H9 (cell line): ENCODE measurements at regions not wholly inside any gene's neighbourhood (a gene's known extent, or its start where the extent isn't known, plus 50 kb on each side); places are given as distances from the start of the nearest gene placed in this dataset.

Experiments
- DNase-seq: peaks from one replicate; pipeline ENCODE4 v3.0.0-alpha.2; 2017
- H2AFZ ChIP-seq: one replicate; pipeline ENCODE4 v1.6.1; 2013; ENCODE audit warnings: mild to moderate bottlenecking, low read length, control low read depth, moderate library complexity
- H2AK5ac ChIP-seq: 2 replicates; pipeline ENCODE4 v1.6.1; 2013; ENCODE audit warnings: low read length, control low read depth, mixed read lengths; ENCODE audit not compliant: insufficient read length
- H2BK120ac ChIP-seq: one replicate; pipeline ENCODE4 v1.6.1; 2013; ENCODE audit warnings: low read depth, mild to moderate bottlenecking, low read length, control low read depth, inconsistent platforms; ENCODE audit not compliant: poor library complexity, severe bottlenecking
- H2BK12ac ChIP-seq: 2 replicates; pipeline ENCODE4 v1.6.1; 2013; ENCODE audit warnings: low read length, control low read depth, mixed read lengths, low read depth; ENCODE audit not compliant: insufficient read length
- H2BK15ac ChIP-seq: 2 replicates; pipeline ENCODE4 v1.6.1; 2013; ENCODE audit warnings: low read depth, low read length, control low read depth
- H2BK20ac ChIP-seq: one replicate; pipeline ENCODE4 v1.6.1; 2013; ENCODE audit warnings: low read depth, mild to moderate bottlenecking, low read length, control low read depth, inconsistent platforms; ENCODE audit not compliant: poor library complexity, severe bottlenecking
- H2BK5ac ChIP-seq: 2 replicates; pipeline ENCODE4 v1.6.1; 2013; ENCODE audit warnings: low read length, control low read depth, mixed read lengths; ENCODE audit not compliant: insufficient read length
- H3K14ac ChIP-seq: 2 replicates; pipeline ENCODE4 v1.6.1; 2013; ENCODE audit warnings: low read length, control low read depth; ENCODE audit not compliant: insufficient read depth
- H3K18ac ChIP-seq: 2 replicates; pipeline ENCODE4 v1.6.1; 2013; ENCODE audit warnings: low read depth, mild to moderate bottlenecking, mixed read lengths, low read length, control low read depth; ENCODE audit not compliant: insufficient read length
- H3K23ac ChIP-seq: 2 replicates; pipeline ENCODE4 v1.6.1; 2013; ENCODE audit warnings: low read length, control low read depth, mixed read lengths, low read depth; ENCODE audit not compliant: insufficient read length
- H3K23me2 ChIP-seq: 2 replicates; pipeline ENCODE4 v1.6.1; 2013; ENCODE audit warnings: low read depth, mild to moderate bottlenecking, mixed read lengths, low read length, control low read depth; ENCODE audit not compliant: insufficient read length, poor library complexity, severe bottlenecking
- H3K27ac ChIP-seq: 2 replicates; pipeline ENCODE4 v1.5.1; 2013; ENCODE audit warnings: low read length, control low read depth, mixed read lengths, low read depth; ENCODE audit not compliant: insufficient read length
- H3K27me3 ChIP-seq: 2 replicates; pipeline ENCODE4 v1.6.1; 2013; ENCODE audit warnings: low read length, control low read depth, inconsistent platforms; ENCODE audit not compliant: insufficient read depth
- H3K4ac ChIP-seq: 2 replicates; pipeline ENCODE4 v1.6.1; 2013; ENCODE audit warnings: low read depth, mild to moderate bottlenecking, control low read depth, inconsistent platforms, low read length, moderate library complexity
- H3K4me1 ChIP-seq: 2 replicates; pipeline ENCODE4 v1.6.1; 2013; ENCODE audit warnings: low read length, control low read depth, inconsistent platforms; ENCODE audit not compliant: insufficient read depth
- H3K4me2 ChIP-seq: 2 replicates; pipeline ENCODE4 v1.6.1; 2013; ENCODE audit warnings: low read length, control low read depth, mixed read lengths; ENCODE audit not compliant: insufficient read length, insufficient read depth
- H3K56ac ChIP-seq: 2 replicates; pipeline ENCODE4 v1.6.1; 2013; ENCODE audit warnings: low read depth, mild to moderate bottlenecking, mixed read lengths, low read length, control low read depth; ENCODE audit not compliant: insufficient read length
- H3K79me1 ChIP-seq: 2 replicates; pipeline ENCODE4 v1.6.1; 2013; ENCODE audit warnings: low read depth, mild to moderate bottlenecking, moderate library complexity, low read length, control low read depth, inconsistent platforms; ENCODE audit not compliant: insufficient read depth, poor library complexity, severe bottlenecking
- H3K79me2 ChIP-seq: 2 replicates; pipeline ENCODE4 v1.6.1; 2013; ENCODE audit warnings: low read length, control low read depth, inconsistent platforms; ENCODE audit not compliant: insufficient read depth
- H3K9ac ChIP-seq: 2 replicates; pipeline ENCODE4 v1.6.1; 2013; ENCODE audit warnings: low read length, control low read depth, mixed read lengths; ENCODE audit not compliant: insufficient read length; ENCODE audit errors: extremely low read depth
- H3K9me3 ChIP-seq: one replicate; pipeline ENCODE4 v1.6.1; 2013; ENCODE audit warnings: low read depth, low read length, inconsistent platforms; ENCODE audit not compliant: control insufficient read depth
- H3T11ph ChIP-seq: one replicate; pipeline ENCODE4 v1.6.1; 2013; ENCODE audit warnings: mild to moderate bottlenecking, low read length, control low read depth, inconsistent platforms
- H4K20me1 ChIP-seq: one replicate; pipeline ENCODE4 v1.6.1; 2013; ENCODE audit not compliant: control insufficient read depth, insufficient read length, insufficient read depth
- H4K5ac ChIP-seq: 2 replicates; pipeline ENCODE4 v1.6.1; 2013; ENCODE audit warnings: low read depth, mild to moderate bottlenecking, mixed read lengths, low read length, control low read depth; ENCODE audit not compliant: insufficient read length
- H4K8ac ChIP-seq: replicated peaks from 2 replicates; pipeline ENCODE4 v1.6.1; 2013; ENCODE audit warnings: low read length, control low read depth, mixed read lengths, low read depth; ENCODE audit not compliant: insufficient read length
- H4K91ac ChIP-seq: 2 replicates; pipeline ENCODE4 v1.6.1; 2013; ENCODE audit warnings: low read depth, mild to moderate bottlenecking, moderate library complexity, mixed read lengths, low read length, control low read depth; ENCODE audit not compliant: insufficient read length
- H3K27ac Mint-ChIP-seq, 3 experiments: 2 replicates in 2 of 3; 3 replicates in 1 of 3; pipeline ENCODE4 v1.8.0; 2020 to 2021; ENCODE audit warnings: mixed read lengths in 3 of 3, mild to moderate bottlenecking in 1 of 3, moderate library complexity in 1 of 3
- H3K27me3 Mint-ChIP-seq: 2 replicates; pipeline ENCODE4 v1.8.0; 2021; ENCODE audit warnings: low read depth, mild to moderate bottlenecking, moderate library complexity, mixed read lengths
- H3K36me3 Mint-ChIP-seq, 3 experiments: 2 replicates in 2 of 3; 3 replicates in 1 of 3; pipeline ENCODE4 v1.8.0; 2020 to 2021; ENCODE audit warnings: low read depth in 3 of 3, mixed read lengths in 3 of 3; ENCODE audit not compliant: insufficient read depth in 1 of 3
- H3K4me1 Mint-ChIP-seq, 2 experiments: 2 replicates each; pipeline ENCODE4 v1.8.0; 2020; ENCODE audit warnings: mixed read lengths in 2 of 2
- H3K4me3 Mint-ChIP-seq, 2 experiments: 2 replicates in 1 of 2; 3 replicates in 1 of 2; pipeline ENCODE4 v1.8.0; 2020 to 2021; ENCODE audit warnings: mild to moderate bottlenecking in 2 of 2, mixed read lengths in 2 of 2, moderate library complexity in 1 of 2
- H3K9me3 Mint-ChIP-seq, 2 experiments: 2 replicates in 1 of 2; 3 replicates in 1 of 2; pipeline ENCODE4 v1.8.0; 2020; ENCODE audit warnings: mild to moderate bottlenecking in 2 of 2, mixed read lengths in 2 of 2, moderate library complexity in 1 of 2
- WGBS: extraction: QIAGEN DNeasy Blood & Tissue Kit; methylation state at CpG from one replicate; pipeline ENCODE4 v1.1.7; 2013; ENCODE audit warnings: missing lambda C conversion rate, low lambda C conversion rate, mixed read lengths; ENCODE audit not compliant: insufficient read length; ENCODE audit errors: extremely low coverage; 5-methylcytosine and 5-hydroxymethylcytosine counted together
- TF ChIP-seq, protein P1 (sequence below): fragments of 200-600 bp; sonication (generic); conservative IDR thresholded peaks from 3 replicates; pipeline ENCODE4 v1.8.0; 2021; ENCODE audit warnings: antibody characterized with exemption, mild to moderate bottlenecking

DNA sequence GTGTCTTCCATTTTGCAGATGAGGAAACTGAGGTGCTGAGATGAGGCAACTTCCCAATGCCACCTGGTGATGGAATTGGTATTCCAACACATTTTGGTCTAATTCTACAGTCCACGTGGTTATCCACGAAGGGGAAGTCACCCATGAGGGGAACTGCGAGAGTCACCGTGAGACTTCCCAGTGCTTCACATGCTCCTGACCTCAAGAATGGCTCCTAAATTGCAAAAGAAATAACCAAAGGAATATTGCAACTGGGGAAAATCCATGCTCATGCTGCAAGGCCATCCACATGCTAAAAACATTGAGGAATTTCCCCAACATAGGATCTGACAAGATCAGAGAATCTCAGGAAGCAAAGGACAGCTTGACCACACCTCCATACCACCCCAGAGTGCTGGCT is 153.9 kb downstream of the HS3ST3B1 start:
- no CpG with 5 or more reads among the region's 4 CpGs for WGBS
- Mint-ChIP-seq H3K36me3 (no peaks in the 10 kb centered on the region; a peak in 1 of 7 replicates), H3K4me1 (peaks cover 22 to 33% of the 10 kb centered on the region in 2 experiments), H3K27ac (no peak overlapping the region), H3K9me3 (peaks cover 2 to 5% of the 10 kb centered on the region in 2 experiments; a peak in 3 of 5 replicates), H3K4me3 (no peak overlapping the region), H3K27me3 (no peaks in the 10 kb centered on the region)
- H3K9ac ChIP-seq = no peak overlapping the region
- H4K8ac ChIP-seq = no peak overlapping the region
- H2BK120ac ChIP-seq = no peak overlapping the region
- H3K23me2 ChIP-seq = no peaks in the 10 kb centered on the region
- no peak overlapping the region for H3K56ac ChIP-seq
- no peak overlapping the region for H3K4me2 ChIP-seq
- H3K79me2 ChIP-seq = no peaks in the 10 kb centered on the region
- no peak overlapping the region for H3K23ac ChIP-seq
- no peak overlapping the region for H3K14ac ChIP-seq
- no peak overlapping the region for H4K91ac ChIP-seq
- no peaks in the 10 kb centered on the region for H3K79me1 ChIP-seq
- no peak overlapping the region for H3K18ac ChIP-seq
- no peak overlapping the region for H2AK5ac ChIP-seq
- no peak for DNase-seq
- no peak overlapping the region for H3K4ac ChIP-seq
- no peaks in the 10 kb centered on the region for H3K27me3 ChIP-seq
- no peak overlapping the region for H3K27ac ChIP-seq
- no peaks in the 10 kb centered on the region; the same call in 1 of the 2 replicates for H3K4me1 ChIP-seq
- no peak overlapping the region for H4K5ac ChIP-seq
- H2BK5ac ChIP-seq = no peak overlapping the region
- H3K9me3 ChIP-seq = no peaks in the 10 kb centered on the region
- H2BK12ac ChIP-seq = no peak overlapping the region
- H4K20me1 ChIP-seq = no peaks in the 10 kb centered on the region
- H2AFZ ChIP-seq = no peak overlapping the region
- H2BK20ac ChIP-seq = no peak overlapping the region
- no peak overlapping the region for H2BK15ac ChIP-seq
- TF ChIP-seq, protein P1, sequence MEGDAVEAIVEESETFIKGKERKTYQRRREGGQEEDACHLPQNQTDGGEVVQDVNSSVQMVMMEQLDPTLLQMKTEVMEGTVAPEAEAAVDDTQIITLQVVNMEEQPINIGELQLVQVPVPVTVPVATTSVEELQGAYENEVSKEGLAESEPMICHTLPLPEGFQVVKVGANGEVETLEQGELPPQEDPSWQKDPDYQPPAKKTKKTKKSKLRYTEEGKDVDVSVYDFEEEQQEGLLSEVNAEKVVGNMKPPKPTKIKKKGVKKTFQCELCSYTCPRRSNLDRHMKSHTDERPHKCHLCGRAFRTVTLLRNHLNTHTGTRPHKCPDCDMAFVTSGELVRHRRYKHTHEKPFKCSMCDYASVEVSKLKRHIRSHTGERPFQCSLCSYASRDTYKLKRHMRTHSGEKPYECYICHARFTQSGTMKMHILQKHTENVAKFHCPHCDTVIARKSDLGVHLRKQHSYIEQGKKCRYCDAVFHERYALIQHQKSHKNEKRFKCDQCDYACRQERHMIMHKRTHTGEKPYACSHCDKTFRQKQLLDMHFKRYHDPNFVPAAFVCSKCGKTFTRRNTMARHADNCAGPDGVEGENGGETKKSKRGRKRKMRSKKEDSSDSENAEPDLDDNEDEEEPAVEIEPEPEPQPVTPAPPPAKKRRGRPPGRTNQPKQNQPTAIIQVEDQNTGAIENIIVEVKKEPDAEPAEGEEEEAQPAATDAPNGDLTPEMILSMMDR = no peak
- no peak overlapping the region for H3T11ph ChIP-seq
